ENCODE measurements at regions not wholly inside any gene's neighbourhood (a gene's known extent, or its start where the extent isn't known, plus 50 kb on each side); places are given as distances from the start of the nearest gene placed in this dataset.

DNA sequence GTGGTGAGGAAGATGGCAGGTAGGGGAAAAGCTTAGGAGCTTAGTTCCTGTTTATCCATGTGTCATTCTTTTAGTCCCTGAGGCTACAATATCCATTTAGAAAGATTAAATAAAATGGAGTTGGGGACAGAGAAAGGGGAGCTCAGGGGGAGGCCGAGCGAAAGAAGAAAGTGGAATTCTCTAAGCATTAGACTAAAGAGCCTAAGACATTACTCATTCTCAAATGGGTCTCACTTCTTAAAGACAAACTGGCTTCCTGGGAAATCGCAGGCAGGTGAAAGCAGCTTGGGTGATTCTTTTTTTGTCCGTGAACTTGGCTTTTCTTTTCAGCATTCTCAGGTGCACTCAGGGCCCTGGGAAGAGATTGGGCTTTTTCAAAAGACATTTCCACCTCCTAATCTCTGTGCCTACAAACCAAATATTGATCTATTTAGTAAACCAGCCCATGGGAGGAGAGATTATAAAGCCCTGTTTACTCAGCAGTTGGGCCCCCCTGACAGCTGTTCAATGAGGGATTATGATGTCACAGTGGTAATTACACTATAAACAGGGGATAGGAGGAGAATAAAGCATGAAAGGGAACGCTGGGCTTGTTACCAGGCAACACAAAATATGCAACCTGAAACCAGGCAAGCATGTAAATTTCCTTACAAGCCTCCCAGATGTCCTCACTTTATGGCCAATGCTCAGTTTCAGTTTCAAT, 584.0 kb downstream of the ACTL7B start (continued):
- TF ChIP-seq, protein P1, sequence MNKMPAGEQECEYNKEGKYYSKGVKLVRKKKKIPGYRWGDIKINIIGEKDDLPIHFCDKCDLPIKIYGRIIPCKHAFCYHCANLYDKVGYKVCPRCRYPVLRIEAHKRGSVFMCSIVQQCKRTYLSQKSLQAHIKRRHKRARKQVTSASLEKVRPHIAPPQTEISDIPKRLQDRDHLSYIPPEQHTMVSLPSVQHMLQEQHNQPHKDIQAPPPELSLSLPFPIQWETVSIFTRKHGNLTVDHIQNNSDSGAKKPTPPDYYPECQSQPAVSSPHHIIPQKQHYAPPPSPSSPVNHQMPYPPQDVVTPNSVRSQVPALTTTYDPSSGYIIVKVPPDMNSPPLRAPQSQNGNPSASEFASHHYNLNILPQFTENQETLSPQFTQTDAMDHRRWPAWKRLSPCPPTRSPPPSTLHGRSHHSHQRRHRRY (tag by site-specific recombination; IDR thresholded peaks at IDR 0.05): no peak
- TF ChIP-seq, protein P2, sequence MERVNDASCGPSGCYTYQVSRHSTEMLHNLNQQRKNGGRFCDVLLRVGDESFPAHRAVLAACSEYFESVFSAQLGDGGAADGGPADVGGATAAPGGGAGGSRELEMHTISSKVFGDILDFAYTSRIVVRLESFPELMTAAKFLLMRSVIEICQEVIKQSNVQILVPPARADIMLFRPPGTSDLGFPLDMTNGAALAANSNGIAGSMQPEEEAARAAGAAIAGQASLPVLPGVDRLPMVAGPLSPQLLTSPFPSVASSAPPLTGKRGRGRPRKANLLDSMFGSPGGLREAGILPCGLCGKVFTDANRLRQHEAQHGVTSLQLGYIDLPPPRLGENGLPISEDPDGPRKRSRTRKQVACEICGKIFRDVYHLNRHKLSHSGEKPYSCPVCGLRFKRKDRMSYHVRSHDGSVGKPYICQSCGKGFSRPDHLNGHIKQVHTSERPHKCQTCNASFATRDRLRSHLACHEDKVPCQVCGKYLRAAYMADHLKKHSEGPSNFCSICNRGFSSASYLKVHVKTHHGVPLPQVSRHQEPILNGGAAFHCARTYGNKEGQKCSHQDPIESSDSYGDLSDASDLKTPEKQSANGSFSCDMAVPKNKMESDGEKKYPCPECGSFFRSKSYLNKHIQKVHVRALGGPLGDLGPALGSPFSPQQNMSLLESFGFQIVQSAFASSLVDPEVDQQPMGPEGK (tag by site-specific recombination; IDR thresholded peaks at IDR 0.05): peak; percentile 54
- no peak for TF ChIP-seq ZFP37 (tag by site-specific recombination; IDR thresholded peaks at IDR 0.05)
- TF ChIP-seq, protein P3, sequence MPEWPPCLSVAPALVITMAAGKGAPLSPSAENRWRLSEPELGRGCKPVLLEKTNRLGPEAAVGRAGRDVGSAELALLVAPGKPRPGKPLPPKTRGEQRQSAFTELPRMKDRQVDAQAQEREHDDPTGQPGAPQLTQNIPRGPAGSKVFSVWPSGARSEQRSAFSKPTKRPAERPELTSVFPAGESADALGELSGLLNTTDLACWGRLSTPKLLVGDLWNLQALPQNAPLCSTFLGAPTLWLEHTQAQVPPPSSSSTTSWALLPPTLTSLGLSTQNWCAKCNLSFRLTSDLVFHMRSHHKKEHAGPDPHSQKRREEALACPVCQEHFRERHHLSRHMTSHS (tag by site-specific recombination; IDR thresholded peaks at IDR 0.05): no peak
- no peak for TF ChIP-seq ZNF830 (tag by site-specific recombination; IDR thresholded peaks at IDR 0.05; ENCODE audit: low read depth)
- TF ChIP-seq, protein P4, sequence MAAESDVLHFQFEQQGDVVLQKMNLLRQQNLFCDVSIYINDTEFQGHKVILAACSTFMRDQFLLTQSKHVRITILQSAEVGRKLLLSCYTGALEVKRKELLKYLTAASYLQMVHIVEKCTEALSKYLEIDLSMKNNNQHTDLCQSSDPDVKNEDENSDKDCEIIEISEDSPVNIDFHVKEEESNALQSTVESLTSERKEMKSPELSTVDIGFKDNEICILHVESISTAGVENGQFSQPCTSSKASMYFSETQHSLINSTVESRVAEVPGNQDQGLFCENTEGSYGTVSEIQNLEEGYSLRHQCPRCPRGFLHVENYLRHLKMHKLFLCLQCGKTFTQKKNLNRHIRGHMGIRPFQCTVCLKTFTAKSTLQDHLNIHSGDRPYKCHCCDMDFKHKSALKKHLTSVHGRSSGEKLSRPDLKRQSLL (tag by site-specific recombination; IDR thresholded peaks at IDR 0.05): no peak
- TF ChIP-seq GFI1B (tag by site-specific recombination; IDR thresholded peaks at IDR 0.05): no peak
- no peak for TF ChIP-seq ZFP3 (tag by site-specific recombination; IDR thresholded peaks at IDR 0.05; ENCODE audit: low read depth)
- TF ChIP-seq ZNF169 (tag by site-specific recombination; IDR thresholded peaks at IDR 0.05): no peak
- TF ChIP-seq ZNF791 (tag by site-specific recombination; IDR thresholded peaks at IDR 0.05): no peak
- TF ChIP-seq ZNF221 (tag by site-specific recombination; IDR thresholded peaks at IDR 0.05; ENCODE audit: borderline replicate concordance): no peak
- TF ChIP-seq, protein P5, sequence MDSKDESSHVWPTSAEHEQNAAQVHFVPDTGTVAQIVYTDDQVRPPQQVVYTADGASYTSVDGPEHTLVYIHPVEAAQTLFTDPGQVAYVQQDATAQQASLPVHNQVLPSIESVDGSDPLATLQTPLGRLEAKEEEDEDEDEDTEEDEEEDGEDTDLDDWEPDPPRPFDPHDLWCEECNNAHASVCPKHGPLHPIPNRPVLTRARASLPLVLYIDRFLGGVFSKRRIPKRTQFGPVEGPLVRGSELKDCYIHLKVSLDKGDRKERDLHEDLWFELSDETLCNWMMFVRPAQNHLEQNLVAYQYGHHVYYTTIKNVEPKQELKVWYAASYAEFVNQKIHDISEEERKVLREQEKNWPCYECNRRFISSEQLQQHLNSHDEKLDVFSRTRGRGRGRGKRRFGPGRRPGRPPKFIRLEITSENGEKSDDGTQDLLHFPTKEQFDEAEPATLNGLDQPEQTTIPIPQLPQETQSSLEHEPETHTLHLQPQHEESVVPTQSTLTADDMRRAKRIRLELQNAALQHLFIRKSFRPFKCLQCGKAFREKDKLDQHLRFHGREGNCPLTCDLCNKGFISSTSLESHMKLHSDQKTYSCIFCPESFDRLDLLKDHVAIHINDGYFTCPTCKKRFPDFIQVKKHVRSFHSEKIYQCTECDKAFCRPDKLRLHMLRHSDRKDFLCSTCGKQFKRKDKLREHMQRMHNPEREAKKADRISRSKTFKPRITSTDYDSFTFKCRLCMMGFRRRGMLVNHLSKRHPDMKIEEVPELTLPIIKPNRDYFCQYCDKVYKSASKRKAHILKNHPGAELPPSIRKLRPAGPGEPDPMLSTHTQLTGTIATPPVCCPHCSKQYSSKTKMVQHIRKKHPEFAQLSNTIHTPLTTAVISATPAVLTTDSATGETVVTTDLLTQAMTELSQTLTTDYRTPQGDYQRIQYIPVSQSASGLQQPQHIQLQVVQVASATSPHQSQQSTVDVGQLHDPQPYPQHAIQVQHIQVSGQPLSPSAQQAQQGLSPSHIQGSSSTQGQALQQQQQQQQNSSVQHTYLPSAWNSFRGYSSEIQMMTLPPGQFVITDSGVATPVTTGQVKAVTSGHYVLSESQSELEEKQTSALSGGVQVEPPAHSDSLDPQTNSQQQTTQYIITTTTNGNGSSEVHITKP (tag by site-specific recombination; IDR thresholded peaks at IDR 0.05): peak; percentile 84
- TF ChIP-seq ZNF768 (tag by site-specific recombination; IDR thresholded peaks at IDR 0.05): no peak
- TF ChIP-seq, protein P6, sequence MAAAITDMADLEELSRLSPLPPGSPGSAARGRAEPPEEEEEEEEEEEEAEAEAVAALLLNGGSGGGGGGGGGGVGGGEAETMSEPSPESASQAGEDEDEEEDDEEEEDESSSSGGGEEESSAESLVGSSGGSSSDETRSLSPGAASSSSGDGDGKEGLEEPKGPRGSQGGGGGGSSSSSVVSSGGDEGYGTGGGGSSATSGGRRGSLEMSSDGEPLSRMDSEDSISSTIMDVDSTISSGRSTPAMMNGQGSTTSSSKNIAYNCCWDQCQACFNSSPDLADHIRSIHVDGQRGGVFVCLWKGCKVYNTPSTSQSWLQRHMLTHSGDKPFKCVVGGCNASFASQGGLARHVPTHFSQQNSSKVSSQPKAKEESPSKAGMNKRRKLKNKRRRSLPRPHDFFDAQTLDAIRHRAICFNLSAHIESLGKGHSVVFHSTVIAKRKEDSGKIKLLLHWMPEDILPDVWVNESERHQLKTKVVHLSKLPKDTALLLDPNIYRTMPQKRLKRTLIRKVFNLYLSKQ (tag by site-specific recombination; IDR thresholded peaks at IDR 0.05; ENCODE audit: borderline replicate concordance): no peak
- no peak for TF ChIP-seq ZNF16 (tag by site-specific recombination; IDR thresholded peaks at IDR 0.05; ENCODE audit: low read depth)
- TF ChIP-seq ZNF366 (tag by site-specific recombination; conservative IDR thresholded peaks at IDR 0.05): no peak; the same call in 1 of the 2 replicates
- TF ChIP-seq SCRT2 (tag by site-specific recombination; IDR thresholded peaks at IDR 0.05): no peak
- no peak for TF ChIP-seq ZNF48 (tag by site-specific recombination; IDR thresholded peaks at IDR 0.05)
- no peak for TF ChIP-seq REPIN1 (tag by site-specific recombination; IDR thresholded peaks at IDR 0.05; ENCODE audit: low read depth)
- no peak for TF ChIP-seq ZNF138 (tag by site-specific recombination; IDR thresholded peaks at IDR 0.05; ENCODE audit: borderline replicate concordance)
- no peak for TF ChIP-seq ZNF19 (tag by site-specific recombination; IDR thresholded peaks at IDR 0.05; ENCODE audit: low read depth)
- TF ChIP-seq SALL2 (tag by site-specific recombination; IDR thresholded peaks at IDR 0.05; ENCODE audit: borderline replicate concordance): no peak
- TF ChIP-seq MEIS1 (CRISPR knock-in tag; IDR thresholded peaks at IDR 0.05; ENCODE audit: borderline replicate concordance): no peak
- TF ChIP-seq ZNF133 (tag by site-specific recombination; IDR thresholded peaks at IDR 0.05): no peak
- TF ChIP-seq ZFP69B (tag by site-specific recombination; IDR thresholded peaks at IDR 0.05): peak; percentile 86
- no peak for TF ChIP-seq ZNF473 (tag by site-specific recombination; IDR thresholded peaks at IDR 0.05)
- peak; percentile 92 for TF ChIP-seq TCF7L2 (IDR thresholded peaks at IDR 0.05; ENCODE audit: borderline replicate concordance, low read depth, low read length)
- TF ChIP-seq SP2 (tag by site-specific recombination; IDR thresholded peaks at IDR 0.05): peak; percentile 27; the same call in 1 of the 2 replicates
